Uterus (tissue), 2 donors: ENCODE measurements at regions not wholly inside any gene's neighbourhood (a gene's known extent, or its start where the extent isn't known, plus 50 kb on each side); places are given as distances from the start of the nearest gene placed in this dataset.

Source experiments
- POLR2A ChIP-seq, 2 donors: fragments of 450-650 bp; IDR thresholded peaks; one replicate each; pipeline ENCODE4 v1.6.1; 2016; ENCODE audit warnings: antibody characterized with exemption in 2 of 2, mild to moderate bottlenecking in 1 of 2, moderate library complexity in 1 of 2
- TF ChIP-seq, protein P1 (sequence below), 4 experiments: fragments of 200-600 bp in 2 of 4; fragments of 450-650 bp in 2 of 4; sonication (generic) in 2 of 4; IDR thresholded peaks; one replicate each; pipeline ENCODE4 v1.5.1; 2016 to 2019; ENCODE audit warnings: antibody characterized with exemption in 4 of 4, mild to moderate bottlenecking in 2 of 4, moderate library complexity in 1 of 4

DNA sequence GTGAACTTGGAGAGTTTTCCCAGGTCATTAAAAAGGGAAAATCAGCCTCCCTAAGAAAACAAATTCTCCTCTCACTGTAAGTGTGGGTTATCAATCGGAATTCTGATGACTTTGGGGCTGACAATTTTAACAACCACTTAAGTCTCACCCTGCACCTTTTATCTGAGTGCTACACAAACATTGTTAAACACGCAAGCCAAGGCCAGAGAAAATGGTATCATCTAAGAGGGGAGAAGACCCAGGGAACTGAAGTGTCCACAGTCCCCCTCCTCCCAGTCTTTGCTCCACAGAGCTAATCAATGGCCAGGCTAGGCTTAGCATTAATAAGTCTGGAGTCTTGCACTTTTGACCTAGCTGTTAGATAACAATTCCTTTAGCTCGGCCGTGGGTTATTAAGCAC lies 51.7 kb upstream of the TBX5 start:
- TF ChIP-seq, protein P1, sequence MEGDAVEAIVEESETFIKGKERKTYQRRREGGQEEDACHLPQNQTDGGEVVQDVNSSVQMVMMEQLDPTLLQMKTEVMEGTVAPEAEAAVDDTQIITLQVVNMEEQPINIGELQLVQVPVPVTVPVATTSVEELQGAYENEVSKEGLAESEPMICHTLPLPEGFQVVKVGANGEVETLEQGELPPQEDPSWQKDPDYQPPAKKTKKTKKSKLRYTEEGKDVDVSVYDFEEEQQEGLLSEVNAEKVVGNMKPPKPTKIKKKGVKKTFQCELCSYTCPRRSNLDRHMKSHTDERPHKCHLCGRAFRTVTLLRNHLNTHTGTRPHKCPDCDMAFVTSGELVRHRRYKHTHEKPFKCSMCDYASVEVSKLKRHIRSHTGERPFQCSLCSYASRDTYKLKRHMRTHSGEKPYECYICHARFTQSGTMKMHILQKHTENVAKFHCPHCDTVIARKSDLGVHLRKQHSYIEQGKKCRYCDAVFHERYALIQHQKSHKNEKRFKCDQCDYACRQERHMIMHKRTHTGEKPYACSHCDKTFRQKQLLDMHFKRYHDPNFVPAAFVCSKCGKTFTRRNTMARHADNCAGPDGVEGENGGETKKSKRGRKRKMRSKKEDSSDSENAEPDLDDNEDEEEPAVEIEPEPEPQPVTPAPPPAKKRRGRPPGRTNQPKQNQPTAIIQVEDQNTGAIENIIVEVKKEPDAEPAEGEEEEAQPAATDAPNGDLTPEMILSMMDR (IDR thresholded peaks at IDR 0.05), result no peak
- no peak for TF ChIP-seq POLR2A (IDR thresholded peaks at IDR 0.05)
